SK-N-SH treated with all-trans-retinoic acid at 6 μM for 48 hours (cell line): ENCODE measurements at regions not wholly inside any gene's neighbourhood (a gene's known extent, or its start where the extent isn't known, plus 50 kb on each side); places are given as distances from the start of the nearest gene placed in this dataset.

Experiments used
- CSDC2 ChIP-seq: fragments of 250-450 bp; sonication (Bioruptor Pico); IDR thresholded peaks from 2 replicates; pipeline ENCODE4 v1.5.0; 2020; ENCODE audit warnings: mild to moderate bottlenecking, moderate library complexity
- ESRRG ChIP-seq: fragments of 250-450 bp; sonication (Bioruptor Pico); IDR thresholded peaks from 2 replicates; pipeline ENCODE4 v1.6.1; 2021; ENCODE audit warnings: mild to moderate bottlenecking
- GLIS3 ChIP-seq: fragments of 250-450 bp; sonication (Bioruptor Pico); IDR thresholded peaks from 2 replicates; pipeline ENCODE4 v1.5.0; 2020; ENCODE audit warnings: mild to moderate bottlenecking, moderate library complexity
- RARB ChIP-seq: fragments of 250-450 bp; sonication (Bioruptor Pico); IDR thresholded peaks from 2 replicates; pipeline ENCODE4 v1.8.0; 2021; ENCODE audit warnings: mild to moderate bottlenecking, moderate library complexity
- TCF4 ChIP-seq: fragments of 250-450 bp; sonication (Bioruptor Pico); IDR thresholded peaks from 2 replicates; pipeline ENCODE4 v1.8.0; 2021; ENCODE audit warnings: mild to moderate bottlenecking, moderate library complexity, borderline replicate concordance
- TOX ChIP-seq: fragments of 250-450 bp; sonication (Bioruptor Pico); IDR thresholded peaks from 2 replicates; pipeline ENCODE4 v1.8.0; 2021; ENCODE audit warnings: mild to moderate bottlenecking, moderate library complexity, borderline replicate concordance
- ZFP3 ChIP-seq: fragments of 250-450 bp; sonication (Bioruptor Pico); IDR thresholded peaks from 2 replicates; pipeline ENCODE4 v1.5.0; 2020; ENCODE audit warnings: mild to moderate bottlenecking, moderate library complexity
- ZFP30 ChIP-seq: fragments of 450-650 bp; formaldehyde crosslinking; IDR thresholded peaks from 2 replicates; pipeline ENCODE4 v1.5.0; 2022; ENCODE audit warnings: mild to moderate bottlenecking, moderate library complexity
- ZNF565 ChIP-seq: fragments of 450-650 bp; formaldehyde crosslinking; conservative IDR thresholded peaks from 2 replicates; pipeline ENCODE4 v1.5.0; 2020; ENCODE audit warnings: low read depth, mild to moderate bottlenecking, moderate library complexity
- TF ChIP-seq, protein P1 (sequence below): fragments of 250-450 bp; sonication (Bioruptor Pico); IDR thresholded peaks from 2 replicates; pipeline ENCODE4 v1.8.0; 2020; ENCODE audit warnings: mild to moderate bottlenecking, moderate library complexity, borderline replicate concordance
- TF ChIP-seq, protein P2 (sequence below): fragments of 250-450 bp; sonication (Bioruptor Pico); IDR thresholded peaks from 2 replicates; pipeline ENCODE4 v1.5.1; 2021; ENCODE audit warnings: mild to moderate bottlenecking, moderate library complexity
- TF ChIP-seq, protein P3 (sequence below): fragments of 250-450 bp; sonication (Bioruptor Pico); IDR thresholded peaks from 2 replicates; pipeline ENCODE4 v1.8.0; 2021; ENCODE audit warnings: low read depth, mild to moderate bottlenecking, moderate library complexity, borderline replicate concordance
- TF ChIP-seq, protein P4 (sequence below): fragments of 250-450 bp; sonication (Bioruptor Pico); IDR thresholded peaks from 2 replicates; pipeline ENCODE4 v1.5.1; 2020; ENCODE audit warnings: low read depth, mild to moderate bottlenecking, moderate library complexity

DNA sequence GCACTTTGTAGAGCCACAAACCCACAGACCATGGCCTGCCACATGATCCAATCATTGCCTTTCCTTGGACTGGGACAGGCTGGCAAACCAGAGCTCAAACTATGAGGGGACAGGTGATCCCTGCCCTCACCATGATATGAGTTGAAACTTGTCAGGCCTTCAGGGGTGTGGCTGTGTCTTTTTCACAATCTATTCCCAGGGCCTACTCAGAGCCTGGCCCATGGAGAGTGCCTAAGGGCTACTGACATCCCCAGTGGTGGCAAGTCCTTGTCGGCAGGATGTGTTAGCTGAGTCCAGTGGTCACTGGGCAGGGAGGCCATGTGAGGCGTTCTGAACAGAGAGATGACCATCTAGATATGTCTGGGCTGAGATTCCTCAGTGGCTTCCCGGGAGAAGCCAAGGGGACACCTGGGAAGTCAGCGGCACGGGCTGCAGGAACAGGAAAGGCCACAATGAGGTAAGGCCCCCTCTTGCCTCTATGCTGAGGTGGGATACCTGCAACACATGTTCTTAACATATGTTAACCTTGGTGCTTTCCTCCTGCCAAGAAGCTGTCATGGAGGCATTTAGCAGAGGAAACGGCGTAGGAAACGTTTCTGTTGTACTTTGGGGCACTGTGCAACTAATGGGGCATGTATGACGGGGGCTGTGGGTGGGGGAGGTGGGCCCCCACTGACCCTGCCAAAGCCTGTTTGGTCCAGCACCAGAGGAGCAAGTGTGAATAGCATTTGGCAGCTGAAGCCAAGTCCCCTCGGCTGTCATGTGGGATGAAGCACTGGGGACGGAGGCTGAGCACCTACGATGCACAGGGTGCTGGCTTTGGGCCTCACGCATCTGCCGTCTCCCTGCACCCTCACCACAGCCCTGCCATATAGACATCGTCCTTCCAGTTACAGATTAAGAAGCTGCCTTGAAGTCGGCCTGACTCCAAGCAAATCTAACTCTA is 384.0 kb downstream of the RPS24 start:
- TF ChIP-seq ZFP3 (no peak), TOX (CRISPR knock-in tag) (no peak), ESRRG (no peak), TCF4 (CRISPR knock-in tag) (no peak), GLIS3 (no peak), ZNF565 (CRISPR knock-in tag) (no peak), ZFP30 (CRISPR knock-in tag) (no peak), CSDC2 (CRISPR knock-in tag) (no peak), RARB (CRISPR knock-in tag) (no peak)
- TF ChIP-seq, protein P1, sequence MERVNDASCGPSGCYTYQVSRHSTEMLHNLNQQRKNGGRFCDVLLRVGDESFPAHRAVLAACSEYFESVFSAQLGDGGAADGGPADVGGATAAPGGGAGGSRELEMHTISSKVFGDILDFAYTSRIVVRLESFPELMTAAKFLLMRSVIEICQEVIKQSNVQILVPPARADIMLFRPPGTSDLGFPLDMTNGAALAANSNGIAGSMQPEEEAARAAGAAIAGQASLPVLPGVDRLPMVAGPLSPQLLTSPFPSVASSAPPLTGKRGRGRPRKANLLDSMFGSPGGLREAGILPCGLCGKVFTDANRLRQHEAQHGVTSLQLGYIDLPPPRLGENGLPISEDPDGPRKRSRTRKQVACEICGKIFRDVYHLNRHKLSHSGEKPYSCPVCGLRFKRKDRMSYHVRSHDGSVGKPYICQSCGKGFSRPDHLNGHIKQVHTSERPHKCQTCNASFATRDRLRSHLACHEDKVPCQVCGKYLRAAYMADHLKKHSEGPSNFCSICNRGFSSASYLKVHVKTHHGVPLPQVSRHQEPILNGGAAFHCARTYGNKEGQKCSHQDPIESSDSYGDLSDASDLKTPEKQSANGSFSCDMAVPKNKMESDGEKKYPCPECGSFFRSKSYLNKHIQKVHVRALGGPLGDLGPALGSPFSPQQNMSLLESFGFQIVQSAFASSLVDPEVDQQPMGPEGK (CRISPR knock-in tag), result no peak
- TF ChIP-seq, protein P2, sequence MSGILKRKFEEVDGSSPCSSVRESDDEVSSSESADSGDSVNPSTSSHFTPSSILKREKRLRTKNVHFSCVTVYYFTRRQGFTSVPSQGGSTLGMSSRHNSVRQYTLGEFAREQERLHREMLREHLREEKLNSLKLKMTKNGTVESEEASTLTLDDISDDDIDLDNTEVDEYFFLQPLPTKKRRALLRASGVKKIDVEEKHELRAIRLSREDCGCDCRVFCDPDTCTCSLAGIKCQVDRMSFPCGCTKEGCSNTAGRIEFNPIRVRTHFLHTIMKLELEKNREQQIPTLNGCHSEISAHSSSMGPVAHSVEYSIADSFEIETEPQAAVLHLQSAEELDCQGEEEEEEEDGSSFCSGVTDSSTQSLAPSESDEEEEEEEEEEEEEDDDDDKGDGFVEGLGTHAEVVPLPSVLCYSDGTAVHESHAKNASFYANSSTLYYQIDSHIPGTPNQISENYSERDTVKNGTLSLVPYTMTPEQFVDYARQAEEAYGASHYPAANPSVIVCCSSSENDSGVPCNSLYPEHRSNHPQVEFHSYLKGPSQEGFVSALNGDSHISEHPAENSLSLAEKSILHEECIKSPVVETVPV (CRISPR knock-in tag), result no peak
- TF ChIP-seq, protein P3, sequence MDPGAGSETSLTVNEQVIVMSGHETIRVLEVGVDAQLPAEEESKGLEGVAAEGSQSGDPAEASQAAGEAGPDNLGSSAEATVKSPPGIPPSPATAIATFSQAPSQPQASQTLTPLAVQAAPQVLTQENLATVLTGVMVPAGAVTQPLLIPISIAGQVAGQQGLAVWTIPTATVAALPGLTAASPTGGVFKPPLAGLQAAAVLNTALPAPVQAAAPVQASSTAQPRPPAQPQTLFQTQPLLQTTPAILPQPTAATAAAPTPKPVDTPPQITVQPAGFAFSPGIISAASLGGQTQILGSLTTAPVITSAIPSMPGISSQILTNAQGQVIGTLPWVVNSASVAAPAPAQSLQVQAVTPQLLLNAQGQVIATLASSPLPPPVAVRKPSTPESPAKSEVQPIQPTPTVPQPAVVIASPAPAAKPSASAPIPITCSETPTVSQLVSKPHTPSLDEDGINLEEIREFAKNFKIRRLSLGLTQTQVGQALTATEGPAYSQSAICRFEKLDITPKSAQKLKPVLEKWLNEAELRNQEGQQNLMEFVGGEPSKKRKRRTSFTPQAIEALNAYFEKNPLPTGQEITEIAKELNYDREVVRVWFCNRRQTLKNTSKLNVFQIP, result no peak
- TF ChIP-seq, protein P4, sequence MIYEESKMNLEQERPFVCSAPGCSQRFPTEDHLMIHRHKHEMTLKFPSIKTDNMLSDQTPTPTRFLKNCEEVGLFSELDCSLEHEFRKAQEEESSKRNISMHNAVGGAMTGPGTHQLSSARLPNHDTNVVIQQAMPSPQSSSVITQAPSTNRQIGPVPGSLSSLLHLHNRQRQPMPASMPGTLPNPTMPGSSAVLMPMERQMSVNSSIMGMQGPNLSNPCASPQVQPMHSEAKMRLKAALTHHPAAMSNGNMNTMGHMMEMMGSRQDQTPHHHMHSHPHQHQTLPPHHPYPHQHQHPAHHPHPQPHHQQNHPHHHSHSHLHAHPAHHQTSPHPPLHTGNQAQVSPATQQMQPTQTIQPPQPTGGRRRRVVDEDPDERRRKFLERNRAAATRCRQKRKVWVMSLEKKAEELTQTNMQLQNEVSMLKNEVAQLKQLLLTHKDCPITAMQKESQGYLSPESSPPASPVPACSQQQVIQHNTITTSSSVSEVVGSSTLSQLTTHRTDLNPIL (CRISPR knock-in tag), result no peak
